Inflammatory macrophage (primary cell): ENCODE measurements at regions not wholly inside any gene's neighbourhood (a gene's known extent, or its start where the extent isn't known, plus 50 kb on each side); places are given as distances from the start of the nearest gene placed in this dataset.
A peak's percentile ranks its signal among the peaks of the same experiment; 100 is the strongest.

Experiments used
- DNase-seq, 2 donors: peaks; one replicate each; pipeline ENCODE4 v3.0.0-alpha.2; 2020 to 2022

GRCh38 chr2:215769246-215769645 lies 244.1 kb downstream of the MREG start:
- DNase-seq = no peak

- no peak for DNase-seq
Observed at GRCh38 chr2:215767625-215768024, 245.7 kb downstream of the MREG start.

GRCh38 chr2:215765729-215766360 lies 247.5 kb downstream of the MREG start:
- DNase-seq = no peak

GRCh38 chr2:215764441-215765048 lies 248.8 kb downstream of the MREG start:
- peak; percentile 83 to 84 for DNase-seq

- no peak for DNase-seq
Observed at GRCh38 chr2:215760557-215760956, 252.8 kb downstream of the MREG start.

- no peak for DNase-seq
Observed at GRCh38 chr2:215760091-215760490, 253.3 kb downstream of the MREG start.

GRCh38 chr2:215758691-215759090 lies 254.7 kb downstream of the MREG start:
- no peak for DNase-seq

- DNase-seq = no peak
Observed at GRCh38 chr2:215756346-215756730, 257.0 kb downstream of the MREG start.

- peak; percentile 53 to 84 for DNase-seq
Observed at GRCh38 chr2:215755641-215756345, 257.6 kb downstream of the MREG start.

GRCh38 chr2:215754546-215754945 lies 258.8 kb downstream of the MREG start:
- DNase-seq = peak; percentile 82

GRCh38 chr2:215753808-215754207 lies 259.5 kb downstream of the MREG start:
- DNase-seq = no peak

GRCh38 chr2:215752991-215753390 lies 260.4 kb downstream of the MREG start:
- DNase-seq = no peak

GRCh38 chr2:215752436-215752835 lies 260.9 kb downstream of the MREG start:
- DNase-seq = no peak

- DNase-seq = no peak
Observed at GRCh38 chr2:215751911-215752272, 261.5 kb downstream of the MREG start.

- DNase-seq = no peak
Observed at GRCh38 chr2:215751200-215751910, 262.0 kb downstream of the MREG start.

- no peak for DNase-seq
Observed at GRCh38 chr2:215750763-215751162, 262.6 kb downstream of the MREG start.

- peak; percentile 95 to 96 for DNase-seq
Observed at GRCh38 chr2:215749092-215749957, 264.0 kb downstream of the MREG start.

- DNase-seq = peak; percentile 95
Observed at GRCh38 chr2:215748446-215748845, 264.9 kb downstream of the MREG start.

GRCh38 chr2:215746887-215747615 lies 266.3 kb downstream of the MREG start:
- peak; percentile 40 to 64 for DNase-seq

GRCh38 chr2:215746226-215746886 lies 267.0 kb downstream of the MREG start:
- peak; percentile 12 to 47 for DNase-seq

GRCh38 chr2:215745331-215745730 lies 268.0 kb downstream of the MREG start:
- peak; percentile 79 to 89 for DNase-seq
